ENCODE measurements at regions not wholly inside any gene's neighbourhood (a gene's known extent, or its start where the extent isn't known, plus 50 kb on each side); places are given as distances from the start of the nearest gene placed in this dataset.

DNA sequence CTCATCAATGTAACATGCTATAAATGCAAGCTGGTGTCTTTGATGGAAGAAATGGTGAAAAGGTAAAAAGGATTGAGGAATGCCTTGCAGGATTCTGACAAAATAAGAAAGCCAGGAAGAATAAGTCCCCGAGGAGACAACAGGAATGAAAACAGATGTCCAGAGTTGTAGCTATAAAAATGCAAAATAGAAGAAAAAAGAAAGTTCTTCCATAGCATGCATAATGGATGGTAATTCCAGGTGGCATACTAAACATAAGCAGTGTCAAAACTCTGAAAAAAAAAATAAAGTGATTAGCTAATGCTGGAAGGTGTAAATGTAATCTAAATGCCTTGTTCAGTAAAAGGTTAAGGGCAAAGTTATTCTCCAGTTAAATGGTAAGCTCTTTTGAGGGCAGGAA, 225.9 kb upstream of the CHST9 start:
- DNase-seq = no peak
- H3K27ac Mint-ChIP-seq = no peak overlapping the region
- no peaks in the 10 kb centered on the region for H3K27me3 Mint-ChIP-seq
- H3K4me1 Mint-ChIP-seq (ENCODE audit: low read depth in 2 of 2) = no peaks in the 10 kb centered on the region
- H3K9me3 Mint-ChIP-seq = peaks cover 10 to 20% of the 10 kb centered on the region in 2 donors
- no peak overlapping the region for H3K4me3 Mint-ChIP-seq
- H3K36me3 Mint-ChIP-seq (ENCODE audit: insufficient read depth) = no peaks in the 10 kb centered on the region
- ATAC-seq (replicated peaks) = no peak

DNA sequence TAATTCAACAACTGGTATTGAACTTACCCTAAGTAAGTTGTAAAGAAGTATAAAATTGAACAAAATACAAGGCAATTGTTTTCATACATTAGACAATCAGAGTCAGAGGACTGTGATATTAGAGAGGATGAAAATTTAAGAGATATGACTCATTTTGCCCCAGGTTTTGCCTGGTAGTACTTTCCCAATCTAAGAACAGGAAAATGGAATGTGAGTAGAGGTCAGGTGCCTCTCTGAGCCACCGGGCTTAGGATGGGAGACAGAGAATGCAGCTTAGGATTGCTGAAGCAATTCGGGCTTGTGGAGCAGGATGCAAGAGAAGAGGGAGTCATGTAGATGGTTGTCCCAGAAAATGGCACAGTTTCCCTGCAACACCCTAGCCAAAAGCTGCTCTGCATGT, 219.7 kb upstream of the CHST9 start:
- Mint-ChIP-seq H3K27me3 (no peaks in the 10 kb centered on the region), H3K36me3 (ENCODE audit: insufficient read depth) (no peaks in the 10 kb centered on the region), H3K27ac (no peak overlapping the region), H3K4me1 (ENCODE audit: low read depth in 2 of 2) (no peaks in the 10 kb centered on the region), H3K9me3 (peaks cover 0 to 10% of the 10 kb centered on the region in 2 donors), H3K4me3 (no peak overlapping the region)
- ATAC-seq (replicated peaks) = no peak
- DNase-seq = no peak

DNA sequence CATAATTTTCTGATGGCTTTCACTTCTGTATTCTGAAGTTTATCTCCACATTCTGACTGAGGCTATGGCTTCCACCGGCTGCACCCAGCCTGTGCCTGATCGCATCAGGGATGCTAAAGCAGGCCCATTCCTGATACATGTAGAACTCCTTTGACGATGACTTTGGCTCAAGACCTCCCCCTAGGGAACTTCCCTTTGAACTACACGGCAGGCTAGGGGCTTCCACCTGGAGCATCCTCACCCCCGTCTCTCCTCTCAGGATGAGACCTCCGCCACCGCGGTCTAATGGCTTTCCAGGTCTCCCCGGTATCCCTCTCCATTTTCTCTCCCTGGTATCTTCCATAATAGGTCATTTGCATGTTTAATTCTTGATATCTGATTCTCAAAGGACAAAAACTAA, 214.9 kb upstream of the CHST9 start:
- ATAC-seq (replicated peaks) (no peak), DNase-seq (no peak)
- no peaks in the 10 kb centered on the region for H3K36me3 Mint-ChIP-seq (ENCODE audit: insufficient read depth)
- H3K4me3 Mint-ChIP-seq = no peak overlapping the region
- no peaks in the 10 kb centered on the region for H3K27me3 Mint-ChIP-seq
- peaks cover 3 to 8% of the 10 kb centered on the region in 2 donors for H3K9me3 Mint-ChIP-seq
- H3K4me1 Mint-ChIP-seq (ENCODE audit: low read depth in 2 of 2) = no peaks in the 10 kb centered on the region
- H3K27ac Mint-ChIP-seq = no peak overlapping the region

DNA sequence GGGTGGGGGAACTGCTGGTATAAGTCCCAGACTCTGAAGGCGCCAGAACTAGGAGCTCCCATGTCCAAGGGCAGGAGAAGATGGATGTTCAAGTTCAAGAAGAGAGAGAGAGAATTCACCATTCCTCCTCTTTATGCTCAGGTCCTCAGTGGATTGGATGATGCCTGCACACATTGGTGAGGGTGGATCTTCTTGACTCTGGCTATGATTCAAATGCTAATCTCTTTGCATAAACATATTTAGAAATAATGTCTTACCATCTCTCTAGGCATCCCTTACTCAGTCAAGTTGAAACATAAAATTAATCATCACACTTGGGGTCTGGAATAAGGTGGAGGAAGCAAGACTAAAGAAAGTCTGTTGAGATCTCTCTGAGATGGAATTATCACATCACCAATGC, 210.6 kb upstream of the CHST9 start:
- ATAC-seq (replicated peaks) (no peak), DNase-seq (no peak)
- Mint-ChIP-seq H3K27me3 (no peaks in the 10 kb centered on the region), H3K4me3 (no peak overlapping the region), H3K9me3 (peaks cover 0 to 7% of the 10 kb centered on the region in 2 donors), H3K27ac (no peak overlapping the region), H3K4me1 (ENCODE audit: low read depth in 2 of 2) (no peaks in the 10 kb centered on the region), H3K36me3 (ENCODE audit: insufficient read depth) (no peaks in the 10 kb centered on the region)

DNA sequence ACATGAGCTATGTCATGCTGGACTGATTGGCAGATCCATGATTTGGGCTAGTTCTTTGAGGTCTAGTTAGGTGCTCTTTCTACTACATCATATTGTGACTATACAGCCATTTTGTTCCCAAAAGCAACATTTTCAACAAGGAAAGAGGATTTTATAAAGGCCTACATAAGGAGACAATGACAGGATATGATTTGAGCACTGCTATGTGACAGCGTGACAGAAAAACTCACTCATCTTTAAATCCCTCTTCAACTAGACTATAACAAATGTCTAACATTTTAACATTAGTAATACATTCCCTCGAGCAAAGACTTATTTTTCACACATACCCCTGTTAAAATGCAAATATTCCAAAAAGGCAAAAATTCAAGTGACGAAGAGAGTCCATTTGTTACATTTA, 209.6 kb upstream of the CHST9 start:
- DNase-seq (no peak), ATAC-seq (replicated peaks) (no peak)
- Mint-ChIP-seq H3K4me1 (ENCODE audit: low read depth in 2 of 2) (no peaks in the 10 kb centered on the region), H3K27me3 (no peaks in the 10 kb centered on the region), H3K4me3 (no peak overlapping the region), H3K27ac (no peak overlapping the region), H3K36me3 (ENCODE audit: insufficient read depth) (no peaks in the 10 kb centered on the region), H3K9me3 (peaks cover 0 to 7% of the 10 kb centered on the region in 2 donors)

DNA sequence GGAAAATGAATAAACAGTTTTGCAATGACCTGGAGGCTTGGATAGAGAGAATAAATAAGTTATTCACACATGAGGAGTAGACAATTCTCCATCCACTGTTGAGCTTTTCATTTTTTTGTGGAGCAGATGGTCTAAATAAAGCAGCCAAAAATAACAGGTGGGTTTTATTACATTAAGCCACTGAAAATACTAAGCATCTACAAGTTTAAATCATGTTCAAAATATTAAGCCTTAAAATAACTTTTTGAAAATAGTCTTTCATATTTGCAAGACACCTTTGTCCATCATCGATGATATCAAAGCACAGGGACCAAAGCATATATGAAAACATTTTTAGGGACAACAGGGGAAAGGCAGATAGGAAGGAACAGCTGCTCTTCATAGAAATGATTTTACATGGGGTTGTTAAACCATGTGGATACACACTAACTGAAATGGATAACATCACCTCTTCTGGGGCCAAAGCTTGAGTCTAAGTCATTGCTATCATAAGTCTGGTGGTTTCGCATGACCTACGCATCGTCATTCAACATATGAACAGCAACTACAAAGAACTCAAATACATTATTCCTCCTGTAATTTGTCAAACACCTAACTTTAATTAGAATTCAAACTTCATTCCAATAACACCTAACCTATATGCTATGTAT, 197.6 kb upstream of the CHST9 start:
- no peak overlapping the region for H3K4me3 Mint-ChIP-seq
- ATAC-seq (replicated peaks) = no peak
- H3K27me3 Mint-ChIP-seq = no peaks in the 10 kb centered on the region
- DNase-seq = no peak
- H3K27ac Mint-ChIP-seq = no peak overlapping the region
- H3K4me1 Mint-ChIP-seq (ENCODE audit: low read depth in 2 of 2) = no peaks in the 10 kb centered on the region
- H3K36me3 Mint-ChIP-seq (ENCODE audit: insufficient read depth) = no peaks in the 10 kb centered on the region
- peaks cover 12 to 25% of the 10 kb centered on the region in 2 donors for H3K9me3 Mint-ChIP-seq

DNA sequence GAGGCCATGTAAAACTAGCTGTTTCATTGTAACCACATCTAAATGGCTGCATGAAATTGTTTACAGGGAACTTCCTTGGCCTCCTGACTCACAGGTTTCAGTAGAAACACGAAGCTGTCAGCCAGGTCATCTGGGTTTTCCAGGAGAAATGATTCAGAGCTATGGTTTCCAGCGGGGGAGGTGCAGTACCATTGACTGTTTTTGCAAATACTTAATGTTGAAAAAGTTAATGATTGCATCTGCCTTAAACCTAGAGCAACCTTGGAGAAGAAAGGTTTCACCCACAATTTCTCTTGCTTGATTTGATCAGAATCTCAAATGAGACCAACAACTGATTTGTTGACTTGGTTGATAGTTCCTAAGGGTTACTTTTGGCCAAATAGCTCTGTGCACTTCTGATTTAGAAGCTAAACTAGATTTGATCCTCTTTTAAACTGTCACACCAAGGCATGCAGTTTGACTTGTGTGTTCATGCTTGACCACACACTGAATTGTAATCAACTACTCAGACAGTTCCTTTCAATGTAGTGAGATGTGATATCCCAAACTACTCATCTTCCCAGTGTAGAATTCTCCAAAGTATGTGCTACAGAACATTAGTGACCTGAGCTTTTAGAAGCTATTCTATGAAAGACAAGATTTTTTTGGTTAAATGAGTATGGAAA, 193.5 kb upstream of the CHST9 start:
- no peaks in the 10 kb centered on the region for H3K4me1 Mint-ChIP-seq (ENCODE audit: low read depth in 2 of 2)
- DNase-seq = no peak
- no peak for ATAC-seq (replicated peaks)
- H3K27me3 Mint-ChIP-seq = no peaks in the 10 kb centered on the region
- H3K27ac Mint-ChIP-seq = no peak overlapping the region
- H3K9me3 Mint-ChIP-seq = peaks cover 13 to 24% of the 10 kb centered on the region in 2 donors
- no peak overlapping the region for H3K4me3 Mint-ChIP-seq
- no peaks in the 10 kb centered on the region for H3K36me3 Mint-ChIP-seq (ENCODE audit: insufficient read depth)

DNA sequence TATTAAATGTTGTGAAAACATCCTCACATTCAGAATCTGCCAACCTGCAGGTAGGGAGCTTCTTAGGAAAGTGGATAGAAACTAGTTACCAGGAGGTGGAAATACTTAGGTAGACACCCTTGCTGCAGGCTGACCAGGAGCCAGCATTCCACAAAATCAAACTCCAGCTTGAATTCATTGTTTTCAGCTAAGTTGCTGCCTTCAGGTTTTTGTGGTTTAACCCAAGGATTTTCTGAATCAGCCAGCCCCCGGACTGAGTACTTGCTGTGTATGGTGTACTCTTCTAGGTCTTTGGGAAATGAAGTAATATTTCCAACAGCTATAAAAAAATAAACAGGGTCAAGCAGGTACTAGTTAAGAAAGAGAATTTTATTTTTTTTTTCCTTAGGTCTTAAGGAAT, 192.1 kb upstream of the CHST9 start:
- DNase-seq (no peak), ATAC-seq (replicated peaks) (no peak)
- Mint-ChIP-seq H3K4me1 (ENCODE audit: low read depth in 2 of 2) (no peaks in the 10 kb centered on the region), H3K36me3 (ENCODE audit: insufficient read depth) (no peaks in the 10 kb centered on the region), H3K27me3 (no peaks in the 10 kb centered on the region), H3K4me3 (no peak overlapping the region), H3K27ac (no peak overlapping the region), H3K9me3 (peaks cover 20 to 33% of the 10 kb centered on the region in 2 donors)

DNA sequence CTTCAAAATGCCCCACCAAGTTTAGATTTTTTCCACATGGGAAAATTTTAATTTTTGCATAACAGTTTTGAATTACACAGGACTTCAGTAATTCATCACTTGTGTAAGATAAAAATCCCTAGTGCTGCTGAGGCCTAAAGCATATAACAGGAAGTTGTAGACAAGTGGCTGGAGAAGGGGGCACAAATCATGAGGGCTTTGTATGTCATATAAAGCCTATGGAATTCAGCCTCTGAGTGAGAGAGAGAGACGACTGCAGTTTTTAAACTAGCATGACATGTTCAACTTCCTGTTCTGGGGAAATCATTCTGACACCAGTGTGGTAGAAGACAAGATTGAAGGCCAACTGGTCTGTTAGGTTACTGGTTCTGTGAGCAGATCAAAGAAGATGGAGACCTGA, 187.3 kb upstream of the CHST9 start:
- Mint-ChIP-seq H3K4me3 (no peak overlapping the region), H3K27me3 (no peaks in the 10 kb centered on the region), H3K4me1 (ENCODE audit: low read depth in 2 of 2) (no peaks in the 10 kb centered on the region), H3K9me3 (peaks cover 22 to 36% of the 10 kb centered on the region in 2 donors), H3K36me3 (ENCODE audit: insufficient read depth) (no peaks in the 10 kb centered on the region), H3K27ac (no peak overlapping the region)
- DNase-seq (no peak), ATAC-seq (replicated peaks) (no peak)

DNA sequence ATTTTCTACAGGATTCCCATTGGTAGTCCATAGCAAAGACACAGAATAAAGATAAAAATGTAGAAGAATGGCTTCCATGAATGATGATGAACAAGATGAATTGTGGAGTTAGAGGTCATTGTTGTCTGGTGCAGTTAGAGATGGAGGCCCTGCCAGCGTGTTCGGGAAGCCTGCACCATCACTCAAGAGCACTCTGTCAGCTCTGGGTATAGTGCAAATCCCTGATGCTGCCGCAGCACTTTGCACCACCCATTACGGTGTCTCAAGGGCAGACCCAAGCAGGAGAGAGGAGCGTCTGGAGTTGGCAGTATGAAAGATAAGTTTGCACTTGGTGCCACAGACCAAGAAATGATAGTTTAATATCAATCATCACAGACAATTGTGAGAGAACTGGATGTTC, 181.6 kb upstream of the CHST9 start:
- no peak for DNase-seq
- ATAC-seq (replicated peaks) = no peak
- Mint-ChIP-seq H3K4me3 (no peak overlapping the region), H3K27ac (no peak overlapping the region), H3K36me3 (ENCODE audit: insufficient read depth) (no peaks in the 10 kb centered on the region), H3K27me3 (no peaks in the 10 kb centered on the region), H3K9me3 (peaks cover 16 to 28% of the 10 kb centered on the region in 2 donors), H3K4me1 (ENCODE audit: low read depth in 2 of 2) (no peaks in the 10 kb centered on the region)

DNA sequence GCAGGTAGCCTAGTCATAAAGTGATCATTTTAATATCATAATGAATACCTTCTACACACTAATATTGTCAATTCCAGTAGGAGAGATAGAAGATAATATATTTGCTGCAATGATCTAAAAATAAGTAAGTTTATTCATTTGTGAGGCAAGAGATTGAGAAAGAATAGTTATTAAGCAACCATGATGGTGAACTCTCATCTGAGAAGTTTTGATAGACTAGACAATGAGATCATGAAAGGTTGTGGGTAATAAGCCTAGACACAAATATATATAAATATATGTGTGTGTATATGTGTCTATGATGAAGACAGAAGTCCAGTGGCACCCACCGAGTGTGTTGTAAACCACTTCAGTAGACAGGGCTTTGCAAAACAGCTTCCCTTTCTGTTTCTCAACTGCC, 181.0 kb upstream of the CHST9 start:
- Mint-ChIP-seq H3K4me1 (ENCODE audit: low read depth in 2 of 2) (no peaks in the 10 kb centered on the region), H3K9me3 (peaks cover 14 to 25% of the 10 kb centered on the region in 2 donors), H3K27me3 (no peaks in the 10 kb centered on the region), H3K36me3 (ENCODE audit: insufficient read depth) (no peaks in the 10 kb centered on the region), H3K27ac (no peak overlapping the region), H3K4me3 (no peak overlapping the region)
- DNase-seq = no peak
- no peak for ATAC-seq (replicated peaks)

DNA sequence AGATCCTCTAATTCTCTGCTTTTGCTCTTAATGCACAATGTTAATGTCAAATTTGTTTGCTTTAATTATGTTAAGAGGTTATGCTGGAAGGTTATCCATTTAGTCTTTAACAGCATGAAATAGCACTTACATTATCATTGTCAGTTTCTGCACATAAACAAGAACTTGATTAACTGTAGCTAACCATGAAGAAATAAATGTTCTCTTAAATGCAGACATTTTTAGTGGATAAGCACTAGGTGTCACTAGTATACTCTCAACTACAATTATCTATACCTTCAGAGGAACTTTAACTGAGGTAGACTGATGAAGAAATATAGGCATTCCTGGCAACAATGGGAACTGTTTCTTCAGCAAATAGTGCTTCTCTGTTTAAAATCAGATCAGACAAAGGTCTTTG, 178.8 kb upstream of the CHST9 start:
- DNase-seq = no peak
- no peak overlapping the region for H3K27ac Mint-ChIP-seq

DNA sequence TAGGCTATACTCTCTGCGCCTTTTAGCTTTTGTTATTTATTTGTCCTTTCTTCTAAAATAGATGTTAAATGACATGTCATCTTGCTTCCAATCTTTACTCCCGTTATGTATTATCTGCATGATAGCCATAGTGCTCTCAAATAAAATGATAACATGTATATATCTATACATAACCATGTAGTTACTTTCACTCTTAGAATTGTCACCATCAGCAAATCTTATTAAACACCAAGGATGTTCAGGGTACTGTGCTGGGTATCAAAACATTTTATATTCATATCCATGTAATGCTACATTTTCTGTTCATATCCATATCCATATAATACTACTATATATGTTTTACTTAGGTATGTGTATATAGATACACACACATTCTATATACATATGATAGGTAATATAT, 176.4 kb upstream of the CHST9 start:
- Mint-ChIP-seq H3K4me3 (no peak overlapping the region), H3K36me3 (ENCODE audit: insufficient read depth) (no peaks in the 10 kb centered on the region), H3K4me1 (ENCODE audit: low read depth in 2 of 2) (no peaks in the 10 kb centered on the region), H3K27me3 (no peaks in the 10 kb centered on the region), H3K27ac (no peak overlapping the region), H3K9me3 (peaks cover 9 to 13% of the 10 kb centered on the region in 2 donors)
- no peak for ATAC-seq (replicated peaks)
- no peak for DNase-seq

More for the DNA sequence above, 178.8 kb upstream of the CHST9 start:
- Mint-ChIP-seq H3K27me3 (no peaks in the 10 kb centered on the region), H3K36me3 (ENCODE audit: insufficient read depth) (no peaks in the 10 kb centered on the region), H3K9me3 (peaks cover 7 to 17% of the 10 kb centered on the region in 2 donors), H3K4me1 (ENCODE audit: low read depth in 2 of 2) (no peaks in the 10 kb centered on the region), H3K4me3 (no peak overlapping the region)
- ATAC-seq (replicated peaks) = no peak

DNA sequence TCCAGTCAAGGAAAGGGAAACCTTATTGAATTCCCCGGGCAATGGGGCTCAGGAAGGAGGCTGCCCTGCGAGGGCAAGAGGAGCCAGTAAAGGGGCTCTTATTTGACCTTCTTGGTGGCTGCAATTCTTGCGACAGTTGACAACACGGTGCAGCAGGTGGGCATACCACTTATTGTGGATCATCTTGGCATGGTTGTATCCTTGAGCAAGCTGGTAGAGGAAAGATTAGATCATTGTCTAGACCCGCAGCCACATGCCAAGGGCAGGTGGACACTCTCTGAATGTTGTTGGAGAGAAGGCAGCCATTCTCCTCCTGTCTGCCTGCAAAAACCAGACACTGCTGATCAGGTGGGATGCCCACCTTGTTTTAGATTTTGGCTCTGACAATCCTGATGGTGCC, 170.2 kb upstream of the CHST9 start:
- ATAC-seq (replicated peaks) = no peak
- no peak overlapping the region for H3K27ac Mint-ChIP-seq
- no peaks in the 10 kb centered on the region for H3K36me3 Mint-ChIP-seq (ENCODE audit: insufficient read depth)
- H3K4me1 Mint-ChIP-seq (ENCODE audit: low read depth in 2 of 2) = no peaks in the 10 kb centered on the region
- H3K27me3 Mint-ChIP-seq = no peaks in the 10 kb centered on the region
- peaks cover 13 to 16% of the 10 kb centered on the region in 2 donors for H3K9me3 Mint-ChIP-seq
- H3K4me3 Mint-ChIP-seq = no peak overlapping the region
- DNase-seq = no peak

Data from effector memory CD8-positive, alpha-beta T cell (primary cell).